ENCODE measurements at regions not wholly inside any gene's neighbourhood (a gene's known extent, or its start where the extent isn't known, plus 50 kb on each side); places are given as distances from the start of the nearest gene placed in this dataset.
"Not testable (repeated sequence)": the region's sequence is repeated elsewhere in the genome, so short reads cannot be mapped to it uniquely, and the experiment has no call there.

DNA sequence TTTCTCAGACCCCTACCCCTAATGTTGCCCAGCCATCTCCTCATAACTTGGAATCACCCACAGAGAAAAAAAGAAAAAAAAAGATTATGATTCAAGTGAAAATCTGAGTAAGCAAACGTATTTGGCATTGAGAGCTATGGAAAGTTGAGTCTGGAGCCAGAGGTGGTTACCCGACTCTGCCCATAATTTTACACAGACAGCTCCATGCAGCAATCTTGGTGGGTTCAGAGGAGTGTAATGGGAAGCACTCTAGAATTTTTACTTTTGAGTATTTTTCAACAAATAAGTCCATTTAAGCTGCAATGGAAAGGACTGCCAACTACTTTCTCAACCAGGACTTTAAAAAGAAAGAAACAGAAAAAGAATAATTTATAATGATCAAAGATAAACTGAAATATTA, 62.7 kb downstream of the ZC3H11B start:
- Histone ChIP-seq H3K27me3 (no peaks in the 10 kb centered on the region), H3K27ac (no peak overlapping the region), H3K9me3 (no peaks in the 10 kb centered on the region), H3K36me3 (no peaks in the 10 kb centered on the region), H3K4me1 (ENCODE audit: control insufficient read depth in 1 of 2, insufficient read depth in 1 of 2, low read depth in 1 of 2, low read length in 1 of 2) (no peaks in the 10 kb centered on the region), H3K4me3 (ENCODE audit: low read depth in 1 of 2, low read length in 1 of 2) (no peak overlapping the region)
- TF ChIP-seq, protein P1, sequence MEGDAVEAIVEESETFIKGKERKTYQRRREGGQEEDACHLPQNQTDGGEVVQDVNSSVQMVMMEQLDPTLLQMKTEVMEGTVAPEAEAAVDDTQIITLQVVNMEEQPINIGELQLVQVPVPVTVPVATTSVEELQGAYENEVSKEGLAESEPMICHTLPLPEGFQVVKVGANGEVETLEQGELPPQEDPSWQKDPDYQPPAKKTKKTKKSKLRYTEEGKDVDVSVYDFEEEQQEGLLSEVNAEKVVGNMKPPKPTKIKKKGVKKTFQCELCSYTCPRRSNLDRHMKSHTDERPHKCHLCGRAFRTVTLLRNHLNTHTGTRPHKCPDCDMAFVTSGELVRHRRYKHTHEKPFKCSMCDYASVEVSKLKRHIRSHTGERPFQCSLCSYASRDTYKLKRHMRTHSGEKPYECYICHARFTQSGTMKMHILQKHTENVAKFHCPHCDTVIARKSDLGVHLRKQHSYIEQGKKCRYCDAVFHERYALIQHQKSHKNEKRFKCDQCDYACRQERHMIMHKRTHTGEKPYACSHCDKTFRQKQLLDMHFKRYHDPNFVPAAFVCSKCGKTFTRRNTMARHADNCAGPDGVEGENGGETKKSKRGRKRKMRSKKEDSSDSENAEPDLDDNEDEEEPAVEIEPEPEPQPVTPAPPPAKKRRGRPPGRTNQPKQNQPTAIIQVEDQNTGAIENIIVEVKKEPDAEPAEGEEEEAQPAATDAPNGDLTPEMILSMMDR (IDR thresholded peaks at IDR 0.05) = no peak

DNA sequence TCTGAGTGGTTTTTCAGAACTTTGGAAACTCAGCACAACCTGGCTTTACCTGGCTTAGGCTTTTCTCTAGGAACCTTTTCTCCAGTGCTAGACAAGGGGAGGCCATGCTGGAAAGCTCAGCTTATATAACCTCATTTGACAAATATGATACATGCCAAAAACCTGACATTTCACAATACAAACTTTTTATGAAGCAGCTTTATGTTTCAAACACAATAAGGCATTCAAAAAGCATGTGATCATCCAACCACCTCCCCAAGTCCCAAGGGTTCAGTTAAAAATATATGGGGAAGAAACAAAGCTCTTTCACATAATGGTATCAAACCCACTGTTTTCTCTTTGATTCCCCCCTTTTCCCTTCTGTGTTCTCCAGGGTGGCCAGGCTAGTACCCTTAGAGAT, 63.7 kb downstream of the ZC3H11B start:
- TF ChIP-seq, protein P1 (IDR thresholded peaks at IDR 0.05) = no peak

DNA sequence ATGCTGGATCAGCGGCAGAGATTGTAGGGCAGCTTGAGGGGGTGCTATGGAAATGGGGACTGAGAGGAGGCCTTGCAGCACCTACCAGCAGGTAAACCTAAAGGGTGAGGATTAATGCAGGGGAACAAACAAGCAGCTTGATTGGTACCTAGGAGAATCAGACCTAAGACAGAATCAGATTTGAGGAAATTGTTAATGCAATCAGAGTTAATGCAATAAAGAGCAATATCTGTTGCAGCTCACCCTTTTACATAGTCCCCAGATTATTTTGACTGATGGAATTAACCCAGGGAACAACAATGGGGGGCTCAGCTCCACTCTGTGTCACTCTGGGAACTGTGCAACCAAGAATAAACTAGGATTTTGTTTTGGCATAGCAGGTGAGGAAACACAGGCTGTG, 64.5 kb downstream of the ZC3H11B start:
- Histone ChIP-seq H3K27ac (no peak overlapping the region), H3K27me3 (no peaks in the 10 kb centered on the region), H3K4me1 (ENCODE audit: control insufficient read depth in 1 of 2, insufficient read depth in 1 of 2, low read depth in 1 of 2, low read length in 1 of 2) (no peaks in the 10 kb centered on the region), H3K4me3 (ENCODE audit: low read depth in 1 of 2, low read length in 1 of 2) (no peak overlapping the region), H3K9me3 (no peaks in the 10 kb centered on the region), H3K36me3 (no peaks in the 10 kb centered on the region)
- TF ChIP-seq, protein P1 (IDR thresholded peaks at IDR 0.05) = no peak

More for the DNA sequence above, 63.7 kb downstream of the ZC3H11B start:
- Histone ChIP-seq H3K36me3 (no peaks in the 10 kb centered on the region), H3K27me3 (no peaks in the 10 kb centered on the region), H3K9me3 (no peaks in the 10 kb centered on the region), H3K4me1 (ENCODE audit: control insufficient read depth in 1 of 2, insufficient read depth in 1 of 2, low read depth in 1 of 2, low read length in 1 of 2) (no peaks in the 10 kb centered on the region), H3K27ac (no peak overlapping the region), H3K4me3 (ENCODE audit: low read depth in 1 of 2, low read length in 1 of 2) (no peak overlapping the region)

DNA sequence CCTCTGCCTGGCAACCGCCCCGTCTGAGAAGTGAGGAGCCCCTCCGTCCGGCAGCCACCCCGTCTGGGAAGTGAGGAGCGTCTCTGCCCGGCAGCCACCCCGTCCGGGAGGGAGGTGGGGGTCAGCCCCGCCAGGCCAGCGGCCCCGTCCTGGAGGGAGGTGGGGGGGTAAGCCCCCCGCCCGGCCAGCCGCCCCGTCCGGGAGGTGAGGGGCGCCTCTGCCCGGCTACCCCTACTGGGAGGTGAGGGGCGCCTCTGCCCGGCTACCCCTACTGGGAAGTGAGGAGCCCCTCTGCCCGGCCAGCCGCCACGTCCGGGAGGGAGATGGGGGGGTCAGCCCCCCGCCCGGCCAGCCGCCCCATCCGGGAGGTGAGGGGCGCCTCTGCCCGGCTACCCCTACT, 67.1 kb downstream of the ZC3H11B start:
- not testable (repeated sequence) for H3K4me3 ChIP-seq (ENCODE audit: low read depth in 1 of 2, low read length in 1 of 2); H3K27me3 ChIP-seq; H3K9me3 ChIP-seq; H3K27ac ChIP-seq; H3K4me1 ChIP-seq (ENCODE audit: control insufficient read depth in 1 of 2, insufficient read depth in 1 of 2, low read depth in 1 of 2, low read length in 1 of 2); H3K36me3 ChIP-seq

DNA sequence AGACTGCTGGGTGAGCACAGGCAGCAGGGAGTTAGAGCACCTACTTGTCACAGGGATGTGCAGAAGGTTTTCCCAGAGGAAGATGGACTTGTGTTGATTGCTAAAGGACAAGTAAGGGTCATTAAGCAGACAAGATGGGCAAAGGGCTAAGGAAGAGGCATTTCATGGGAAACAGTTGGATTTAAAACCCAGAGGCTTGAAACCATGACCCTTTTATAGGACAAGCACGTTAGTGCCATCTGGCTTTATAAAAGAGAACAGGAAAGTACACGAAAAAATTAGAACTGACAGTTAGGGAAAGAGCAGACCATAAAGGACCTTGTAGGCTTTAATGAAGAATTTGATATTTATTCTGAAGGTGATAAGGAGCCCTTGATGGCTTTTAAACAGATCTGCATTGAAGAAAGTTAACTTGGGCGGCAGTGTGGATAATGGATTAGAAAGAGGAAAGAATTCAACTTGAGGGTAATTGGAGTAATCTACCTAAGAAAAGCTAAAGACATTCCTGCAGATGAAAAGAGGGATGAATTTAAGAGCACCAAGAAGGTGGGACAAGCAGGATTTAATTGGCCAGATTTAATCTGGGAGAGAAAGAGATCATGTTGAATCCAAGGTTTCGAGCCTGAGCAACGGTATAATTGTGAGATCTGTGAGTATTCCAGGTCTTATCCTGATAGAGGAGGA, 68.6 kb downstream of the ZC3H11B start:
- TF ChIP-seq, protein P1 (IDR thresholded peaks at IDR 0.05) = no peak
- Histone ChIP-seq H3K36me3 (no peaks in the 10 kb centered on the region), H3K4me3 (ENCODE audit: low read depth in 1 of 2, low read length in 1 of 2) (no peak overlapping the region)

DNA sequence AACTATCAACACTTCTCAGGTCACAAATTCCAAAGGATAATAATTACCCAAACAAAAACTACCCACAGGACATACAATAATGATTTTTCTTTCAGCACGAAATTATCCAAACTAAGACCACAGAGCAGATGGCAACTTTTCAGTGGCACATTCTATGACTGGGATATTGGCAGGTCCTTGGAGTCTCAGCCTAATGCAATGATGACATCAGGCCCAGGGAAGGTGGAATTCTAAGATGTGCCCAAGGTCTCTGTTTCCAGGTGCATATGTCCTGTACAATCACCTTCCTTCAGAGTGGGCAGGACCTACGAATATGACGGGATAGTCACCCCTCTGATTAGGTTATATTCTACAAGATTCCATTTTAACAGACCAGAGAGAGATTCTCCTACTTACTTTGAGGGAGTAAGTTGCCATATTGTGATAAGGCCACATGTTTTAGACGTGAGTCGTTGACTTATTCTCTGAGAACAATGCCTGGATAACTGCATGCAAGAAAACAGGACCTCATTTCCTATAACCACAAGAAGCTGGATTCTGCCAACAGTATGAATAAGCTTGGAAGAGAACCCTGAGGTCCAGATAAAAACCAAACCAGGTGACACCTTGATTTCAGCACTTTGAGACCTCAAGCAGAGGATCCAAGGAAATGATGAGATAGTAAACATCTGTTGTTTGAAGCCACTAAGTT, 69.9 kb downstream of the ZC3H11B start:
- H3K9me3 ChIP-seq = no peaks in the 10 kb centered on the region
- no peaks in the 10 kb centered on the region for H3K27me3 ChIP-seq
- H3K27ac ChIP-seq = no peak overlapping the region
- H3K36me3 ChIP-seq = no peaks in the 10 kb centered on the region
- H3K4me1 ChIP-seq (ENCODE audit: control insufficient read depth in 1 of 2, insufficient read depth in 1 of 2, low read depth in 1 of 2, low read length in 1 of 2) = no peaks in the 10 kb centered on the region
- TF ChIP-seq, protein P1 (IDR thresholded peaks at IDR 0.05) = no peak
- no peak overlapping the region for H3K4me3 ChIP-seq (ENCODE audit: low read depth in 1 of 2, low read length in 1 of 2)

More for the DNA sequence above, 68.6 kb downstream of the ZC3H11B start:
- no peaks in the 10 kb centered on the region for H3K27me3 ChIP-seq
- H3K4me1 ChIP-seq (ENCODE audit: control insufficient read depth in 1 of 2, insufficient read depth in 1 of 2, low read depth in 1 of 2, low read length in 1 of 2) = no peaks in the 10 kb centered on the region
- no peak overlapping the region for H3K27ac ChIP-seq
- H3K9me3 ChIP-seq = no peaks in the 10 kb centered on the region

All from neutrophil (primary cell).